ENCODE measurements at regions not wholly inside any gene's neighbourhood (a gene's known extent, or its start where the extent isn't known, plus 50 kb on each side); places are given as distances from the start of the nearest gene placed in this dataset.

DNA sequence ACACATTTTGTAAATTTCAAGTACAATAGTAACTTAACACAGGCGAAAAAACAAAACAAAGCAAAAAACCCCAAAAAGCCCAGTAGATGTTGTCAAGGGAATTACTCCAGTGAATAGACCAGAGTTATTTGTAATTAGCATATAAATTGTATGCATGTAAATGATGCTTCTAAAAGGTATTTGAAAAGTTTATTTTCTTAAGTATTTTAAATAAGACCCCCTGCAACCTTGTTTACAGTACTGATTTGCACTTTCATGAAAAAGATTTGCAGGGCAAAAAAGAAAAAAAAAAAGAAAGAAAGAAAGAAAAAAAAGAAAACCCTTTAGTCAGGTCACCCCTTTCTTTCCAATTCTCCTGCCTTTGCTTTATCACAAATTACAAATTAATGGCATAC lies 372.3 kb upstream of the IRX2 start:
- TF ChIP-seq SUZ12 (IDR thresholded peaks at IDR 0.05): no peak
- TF ChIP-seq BHLHE40 (IDR thresholded peaks at IDR 0.05; ENCODE audit: borderline replicate concordance): no peak
- TF ChIP-seq LEF1 (IDR thresholded peaks at IDR 0.05; ENCODE audit: borderline replicate concordance): no peak
- TF ChIP-seq SP1 (IDR thresholded peaks at IDR 0.05): no peak
- no peak for TF ChIP-seq CTBP1 (IDR thresholded peaks at IDR 0.05; ENCODE audit: borderline replicate concordance)
- TF ChIP-seq NFRKB (IDR thresholded peaks at IDR 0.05): no peak
- TF ChIP-seq FOXK2 (IDR thresholded peaks at IDR 0.05): no peak
- TF ChIP-seq FOXM1 (IDR thresholded peaks at IDR 0.05; ENCODE audit: borderline replicate concordance): no peak
- no peak for TF ChIP-seq ZNF384 (IDR thresholded peaks at IDR 0.05)
- no peak for TF ChIP-seq TARDBP (IDR thresholded peaks at IDR 0.05)
- TF ChIP-seq L3MBTL2 (conservative IDR thresholded peaks at IDR 0.05): no peak
- no peak for TF ChIP-seq HDGF (IDR thresholded peaks at IDR 0.05; ENCODE audit: borderline replicate concordance)
- TF ChIP-seq, protein P1, sequence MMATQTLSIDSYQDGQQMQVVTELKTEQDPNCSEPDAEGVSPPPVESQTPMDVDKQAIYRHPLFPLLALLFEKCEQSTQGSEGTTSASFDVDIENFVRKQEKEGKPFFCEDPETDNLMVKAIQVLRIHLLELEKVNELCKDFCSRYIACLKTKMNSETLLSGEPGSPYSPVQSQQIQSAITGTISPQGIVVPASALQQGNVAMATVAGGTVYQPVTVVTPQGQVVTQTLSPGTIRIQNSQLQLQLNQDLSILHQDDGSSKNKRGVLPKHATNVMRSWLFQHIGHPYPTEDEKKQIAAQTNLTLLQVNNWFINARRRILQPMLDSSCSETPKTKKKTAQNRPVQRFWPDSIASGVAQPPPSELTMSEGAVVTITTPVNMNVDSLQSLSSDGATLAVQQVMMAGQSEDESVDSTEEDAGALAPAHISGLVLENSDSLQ (IDR thresholded peaks at IDR 0.05): no peak

All from HEK293T (cell line).